IMR-90 (cell line): ENCODE measurements at regions not wholly inside any gene's neighbourhood (a gene's known extent, or its start where the extent isn't known, plus 50 kb on each side); places are given as distances from the start of the nearest gene placed in this dataset.

Experiments used
- ATAC-seq: fragments of 200-7000 bp; cut with Tn5 transposase; 2 replicates; pipeline ENCODE4 v1.9.1; 2020; ENCODE audit warnings: low read depth, mild to moderate bottlenecking, moderate library complexity
- BruUV-seq: library from RNA; stranded (reverse); fragments of 400-500 nt; replicated peaks from 2 replicates; lab custom pipeline; 2021; lab: Mats Ljungman, UMichigan
- CTCF ChIA-PET: fragments of 300-600 bp; formaldehyde crosslinking; extraction: SDS; loops from one replicate; lab custom pipeline; 2021; ENCODE audit warnings: antibody characterized with exemption; lab: Yijun Ruan, JAX
- POLR2A ChIA-PET: fragments of 300-600 bp; sonication (Branson Sonifier 250); formaldehyde crosslinking; loops from one replicate; lab custom pipeline; 2022; ENCODE audit warnings: antibody characterized with exemption; ENCODE audit not compliant: unreplicated experiment; lab: Charles Lee
- DNase-seq: peaks from one replicate; pipeline ENCODE4 v3.0.0; 2013
- H2AFZ ChIP-seq: replicated peaks from 2 replicates; pipeline ENCODE3; 2013; ENCODE audit warnings: low read length, mild to moderate bottlenecking; ENCODE audit not compliant: poor library complexity
- H2AK5ac ChIP-seq: 2 replicates; pipeline ENCODE4 v1.6.1; 2013; ENCODE audit warnings: low read depth, low read length, inconsistent platforms
- H2AK9ac ChIP-seq: replicated peaks from 2 replicates; pipeline ENCODE3; 2013; ENCODE audit warnings: mild to moderate bottlenecking, low read depth, low read length, moderate library complexity; ENCODE audit not compliant: poor library complexity
- H2BK120ac ChIP-seq: 2 replicates; pipeline ENCODE4 v1.6.1; 2013; ENCODE audit warnings: low read depth, low read length, inconsistent platforms
- H2BK15ac ChIP-seq: 3 replicates; pipeline ENCODE4 v1.6.1; 2013; ENCODE audit warnings: low read depth, low read length, inconsistent platforms
- H2BK20ac ChIP-seq: 2 replicates; pipeline ENCODE4 v1.6.1; 2013; ENCODE audit warnings: low read depth, mild to moderate bottlenecking, inconsistent platforms, low read length, moderate library complexity
- H2BK5ac ChIP-seq: 2 replicates; pipeline ENCODE4 v1.6.1; 2013; ENCODE audit warnings: mild to moderate bottlenecking, low read depth, low read length, inconsistent platforms; ENCODE audit not compliant: poor library complexity, severe bottlenecking
- H3K14ac ChIP-seq: replicated peaks from 2 replicates; pipeline ENCODE4 v1.6.1; 2013; ENCODE audit warnings: low read depth, low read length, inconsistent platforms
- H3K18ac ChIP-seq: 2 replicates; pipeline ENCODE4 v1.6.1; 2013; ENCODE audit warnings: low read depth, low read length, control low read depth
- H3K23ac ChIP-seq: 2 replicates; pipeline ENCODE4 v1.6.1; 2013; ENCODE audit warnings: low read depth, low read length, inconsistent platforms
- H3K27ac ChIP-seq: 2 replicates; pipeline ENCODE4 v1.5.1; 2013; ENCODE audit warnings: mild to moderate bottlenecking, control low read depth, low read length; ENCODE audit not compliant: insufficient read depth
- H3K27me3 ChIP-seq: 2 replicates; pipeline ENCODE4 v1.6.1; 2013; ENCODE audit warnings: low read length; ENCODE audit not compliant: control insufficient read depth, insufficient read depth
- H3K36me3 ChIP-seq: 2 replicates; pipeline ENCODE4 v1.6.1; 2013; ENCODE audit warnings: low read length, mixed read lengths; ENCODE audit not compliant: control insufficient read depth, insufficient read depth
- H3K4ac ChIP-seq: 2 replicates; pipeline ENCODE4 v1.6.1; 2013; ENCODE audit warnings: low read depth, low read length, inconsistent platforms
- H3K4me1 ChIP-seq: 2 replicates; pipeline ENCODE4 v1.6.1; 2013; ENCODE audit warnings: low read length, mixed read lengths; ENCODE audit not compliant: control insufficient read depth, insufficient read depth
- H3K4me2 ChIP-seq: 2 replicates; pipeline ENCODE4 v1.6.1; 2013; ENCODE audit warnings: low read depth, mild to moderate bottlenecking, control low read depth, low read length, moderate library complexity
- H3K4me3 ChIP-seq: 2 replicates; pipeline ENCODE4 v1.5.1; 2013; ENCODE audit warnings: low read depth, mild to moderate bottlenecking, control low read depth, low read length, moderate library complexity; ENCODE audit not compliant: insufficient read depth
- H3K56ac ChIP-seq: 2 replicates; pipeline ENCODE4 v1.6.1; 2013; ENCODE audit warnings: low read length, inconsistent platforms; ENCODE audit not compliant: insufficient read depth; ENCODE audit errors: extremely low read depth
- H3K79me1 ChIP-seq, 2 experiments: 2 replicates each; pipeline ENCODE4 v1.6.1; 2013; ENCODE audit warnings: low read length in 2 of 2, inconsistent platforms in 1 of 2, low read depth in 1 of 2
- H3K9ac ChIP-seq: 2 replicates; pipeline ENCODE4 v1.6.1; 2013; ENCODE audit warnings: low read depth, low read length, control low read depth
- H3K9me1 ChIP-seq: 2 replicates; pipeline ENCODE4 v1.6.1; 2013; ENCODE audit warnings: low read length, inconsistent platforms; ENCODE audit not compliant: insufficient read depth
- H3K9me3 ChIP-seq: 2 replicates; pipeline ENCODE4 v1.6.1; 2013; ENCODE audit warnings: low read length; ENCODE audit not compliant: control insufficient read depth, insufficient read depth
- H4K20me1 ChIP-seq: 2 replicates; pipeline ENCODE4 v1.6.1; 2013; ENCODE audit warnings: low read length, inconsistent platforms; ENCODE audit not compliant: insufficient read depth
- H4K5ac ChIP-seq: 2 replicates; pipeline ENCODE4 v1.6.1; 2013; ENCODE audit warnings: mild to moderate bottlenecking, low read depth, low read length, control low read depth
- H4K8ac ChIP-seq, 2 experiments: 2 replicates each; pipeline ENCODE4 v1.6.1; 2013; ENCODE audit warnings: low read depth in 2 of 2, low read length in 2 of 2, control low read depth in 1 of 2, inconsistent platforms in 1 of 2
- H4K91ac ChIP-seq: 2 replicates; pipeline ENCODE4 v1.6.1; 2013; ENCODE audit warnings: low read depth, low read length, inconsistent platforms; ENCODE audit not compliant: insufficient read depth
- MAFK ChIP-seq: IDR thresholded peaks from 2 replicates; pipeline ENCODE4 v1.6.1; 2012; ENCODE audit warnings: low read depth, low read length, improper control_type of control experiment
- MAZ ChIP-seq: IDR thresholded peaks from 2 replicates; pipeline ENCODE4 v1.6.1; 2012; ENCODE audit warnings: low read depth, mild to moderate bottlenecking, low read length, improper control_type of control experiment, moderate library complexity, borderline replicate concordance
- NFE2L2 ChIP-seq: fragments of 150-350 bp; IDR thresholded peaks from 2 replicates; pipeline ENCODE4 v1.6.1; 2016; ENCODE audit warnings: low read depth, mild to moderate bottlenecking, low read length
- WGBS, 2 experiments: methylation state at CpG; one replicate each; pipeline versions ENCODE4 v1.1.5 to v1.1.7; 2013; ENCODE audit warnings: missing lambda C conversion rate in 2 of 2; ENCODE audit not compliant: insufficient read length in 1 of 2; ENCODE audit errors: extremely low coverage in 2 of 2; 5-methylcytosine and 5-hydroxymethylcytosine counted together
- dilution Hi-C: fragments of 300-500 bp; cut with HindIII; formaldehyde crosslinking; loops from one replicate; pipeline ENCODE4 v1.14.3; 2018; ENCODE audit warnings: low sequenced_read_pairs; ENCODE audit not compliant: unreplicated experiment
- in situ Hi-C: fragments of 300-500 bp; cut with MboI; formaldehyde crosslinking; loops from 3 replicates; pipeline ENCODE4 v1.14.3; 2019; ENCODE audit warnings: low sequenced_read_pairs, inconsistent platforms, mixed read lengths
- intact Hi-C: fragments of 100-400 bp; cut with micrococcal nuclease; formaldehyde crosslinking; loops from 2 replicates; pipeline ENCODE4 v1.10.0; 2022

- TF ChIP-seq NFE2L2 (no peak), MAFK (no peak)
Measured at GRCh38 chr1:199901341-199901740, 126.2 kb upstream of the NR5A2 start (continued).

DNA sequence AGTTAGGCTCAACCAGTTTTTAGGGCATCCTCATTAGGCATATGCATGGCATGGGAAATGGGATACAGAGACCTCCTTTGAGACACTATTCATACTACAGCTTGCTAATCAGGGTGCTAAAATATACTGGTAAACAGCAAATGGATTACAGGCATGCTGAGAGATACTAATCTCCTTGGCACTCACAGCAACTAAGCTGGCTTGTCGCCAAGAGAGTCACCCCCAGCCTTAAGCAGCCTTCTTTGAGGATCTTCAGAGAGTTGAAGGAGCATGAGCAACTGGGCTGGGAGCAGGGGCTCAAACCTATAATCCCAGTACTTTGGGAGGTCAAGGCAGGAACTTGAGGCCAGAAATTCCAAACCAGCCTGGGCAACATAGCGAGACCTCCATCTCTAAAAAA, 120.1 kb upstream of the NR5A2 start:
- ATAC-seq (no peak), DNase-seq (no peak)
- no peak overlapping the region for H3K27ac ChIP-seq
- H3K9me3 ChIP-seq, result no peaks in the 10 kb centered on the region
- H3K9ac ChIP-seq, result no peak overlapping the region
- no CpG with 5 or more reads among the region's 2 CpGs for WGBS, 2 experiments
- H2BK120ac ChIP-seq, result no peak overlapping the region
- dilution Hi-C loops (no loop called here), in situ Hi-C loops (no loop called here), intact Hi-C loops (no loop called here)
- H3K18ac ChIP-seq, result no peak overlapping the region
- no peak overlapping the region for H2BK5ac ChIP-seq
- no peak overlapping the region for H3K14ac ChIP-seq
- H3K27me3 ChIP-seq, result no peaks in the 10 kb centered on the region
- H3K4ac ChIP-seq, result no peak overlapping the region
- H4K8ac ChIP-seq, result no peak overlapping the region
- no peak overlapping the region for H2AK9ac ChIP-seq
- no peaks in the 10 kb centered on the region for H4K20me1 ChIP-seq
- no peak overlapping the region for H2BK20ac ChIP-seq
- no peaks in the 10 kb centered on the region for H3K9me1 ChIP-seq
- no peak overlapping the region for H3K23ac ChIP-seq
- no peaks in the 10 kb centered on the region for H3K4me1 ChIP-seq
- no peak overlapping the region for H2BK15ac ChIP-seq
- H4K5ac ChIP-seq, result no peak overlapping the region
- H3K56ac ChIP-seq, result no peak overlapping the region
- no peaks in the 10 kb centered on the region for H3K79me1 ChIP-seq
- CTCF ChIA-PET, result interaction anchor here (0.5 kb wide), 1 partner anchor 17 kb away, joined by 4 read pairs; no protein-coding TSS in a partner anchor
- no peak overlapping the region for H3K4me2 ChIP-seq
- POLR2A ChIA-PET, result no interaction called here
- H2AK5ac ChIP-seq, result no peak overlapping the region
- no TSS peak for BruUV-seq
- H4K91ac ChIP-seq, result no peak overlapping the region
- TF ChIP-seq MAZ, result no peak
- no peak overlapping the region for H3K4me3 ChIP-seq
- H2AFZ ChIP-seq, result no peak overlapping the region
- H3K36me3 ChIP-seq, result no peaks in the 10 kb centered on the region
